IMR-90 (cell line): ENCODE measurements at regions not wholly inside any gene's neighbourhood (a gene's known extent, or its start where the extent isn't known, plus 50 kb on each side); places are given as distances from the start of the nearest gene placed in this dataset.

Experiments
- ATAC-seq: fragments of 200-7000 bp; cut with Tn5 transposase; 2 replicates; pipeline ENCODE4 v1.9.1; 2020; ENCODE audit warnings: low read depth, mild to moderate bottlenecking, moderate library complexity
- BruUV-seq: library from RNA; stranded (reverse); fragments of 400-500 nt; replicated peaks from 2 replicates; lab custom pipeline; 2021; lab: Mats Ljungman, UMichigan
- CTCF ChIA-PET: fragments of 300-600 bp; formaldehyde crosslinking; extraction: SDS; loops from one replicate; lab custom pipeline; 2021; ENCODE audit warnings: antibody characterized with exemption; lab: Yijun Ruan, JAX
- POLR2A ChIA-PET: fragments of 300-600 bp; sonication (Branson Sonifier 250); formaldehyde crosslinking; loops from one replicate; lab custom pipeline; 2022; ENCODE audit warnings: antibody characterized with exemption; ENCODE audit not compliant: unreplicated experiment; lab: Charles Lee
- DNase-seq: peaks from one replicate; pipeline ENCODE4 v3.0.0; 2013
- H2AFZ ChIP-seq: replicated peaks from 2 replicates; pipeline ENCODE3; 2013; ENCODE audit warnings: low read length, mild to moderate bottlenecking; ENCODE audit not compliant: poor library complexity
- H2AK5ac ChIP-seq: 2 replicates; pipeline ENCODE4 v1.6.1; 2013; ENCODE audit warnings: low read depth, low read length, inconsistent platforms
- H2AK9ac ChIP-seq: replicated peaks from 2 replicates; pipeline ENCODE3; 2013; ENCODE audit warnings: mild to moderate bottlenecking, low read depth, low read length, moderate library complexity; ENCODE audit not compliant: poor library complexity
- H2BK120ac ChIP-seq: 2 replicates; pipeline ENCODE4 v1.6.1; 2013; ENCODE audit warnings: low read depth, low read length, inconsistent platforms
- H2BK15ac ChIP-seq: 3 replicates; pipeline ENCODE4 v1.6.1; 2013; ENCODE audit warnings: low read depth, low read length, inconsistent platforms
- H2BK20ac ChIP-seq: 2 replicates; pipeline ENCODE4 v1.6.1; 2013; ENCODE audit warnings: low read depth, mild to moderate bottlenecking, inconsistent platforms, low read length, moderate library complexity
- H2BK5ac ChIP-seq: 2 replicates; pipeline ENCODE4 v1.6.1; 2013; ENCODE audit warnings: mild to moderate bottlenecking, low read depth, low read length, inconsistent platforms; ENCODE audit not compliant: poor library complexity, severe bottlenecking
- H3K14ac ChIP-seq: replicated peaks from 2 replicates; pipeline ENCODE4 v1.6.1; 2013; ENCODE audit warnings: low read depth, low read length, inconsistent platforms
- H3K18ac ChIP-seq: 2 replicates; pipeline ENCODE4 v1.6.1; 2013; ENCODE audit warnings: low read depth, low read length, control low read depth
- H3K23ac ChIP-seq: 2 replicates; pipeline ENCODE4 v1.6.1; 2013; ENCODE audit warnings: low read depth, low read length, inconsistent platforms
- H3K27ac ChIP-seq: 2 replicates; pipeline ENCODE4 v1.5.1; 2013; ENCODE audit warnings: mild to moderate bottlenecking, control low read depth, low read length; ENCODE audit not compliant: insufficient read depth
- H3K27me3 ChIP-seq: 2 replicates; pipeline ENCODE4 v1.6.1; 2013; ENCODE audit warnings: low read length; ENCODE audit not compliant: control insufficient read depth, insufficient read depth
- H3K36me3 ChIP-seq: 2 replicates; pipeline ENCODE4 v1.6.1; 2013; ENCODE audit warnings: low read length, mixed read lengths; ENCODE audit not compliant: control insufficient read depth, insufficient read depth
- H3K4ac ChIP-seq: 2 replicates; pipeline ENCODE4 v1.6.1; 2013; ENCODE audit warnings: low read depth, low read length, inconsistent platforms
- H3K4me1 ChIP-seq: 2 replicates; pipeline ENCODE4 v1.6.1; 2013; ENCODE audit warnings: low read length, mixed read lengths; ENCODE audit not compliant: control insufficient read depth, insufficient read depth
- H3K4me2 ChIP-seq: 2 replicates; pipeline ENCODE4 v1.6.1; 2013; ENCODE audit warnings: low read depth, mild to moderate bottlenecking, control low read depth, low read length, moderate library complexity
- H3K4me3 ChIP-seq: 2 replicates; pipeline ENCODE4 v1.5.1; 2013; ENCODE audit warnings: low read depth, mild to moderate bottlenecking, control low read depth, low read length, moderate library complexity; ENCODE audit not compliant: insufficient read depth
- H3K56ac ChIP-seq: 2 replicates; pipeline ENCODE4 v1.6.1; 2013; ENCODE audit warnings: low read length, inconsistent platforms; ENCODE audit not compliant: insufficient read depth; ENCODE audit errors: extremely low read depth
- H3K79me1 ChIP-seq, 2 experiments: 2 replicates each; pipeline ENCODE4 v1.6.1; 2013; ENCODE audit warnings: low read length in 2 of 2, inconsistent platforms in 1 of 2, low read depth in 1 of 2
- H3K9ac ChIP-seq: 2 replicates; pipeline ENCODE4 v1.6.1; 2013; ENCODE audit warnings: low read depth, low read length, control low read depth
- H3K9me1 ChIP-seq: 2 replicates; pipeline ENCODE4 v1.6.1; 2013; ENCODE audit warnings: low read length, inconsistent platforms; ENCODE audit not compliant: insufficient read depth
- H3K9me3 ChIP-seq: 2 replicates; pipeline ENCODE4 v1.6.1; 2013; ENCODE audit warnings: low read length; ENCODE audit not compliant: control insufficient read depth, insufficient read depth
- H4K20me1 ChIP-seq: 2 replicates; pipeline ENCODE4 v1.6.1; 2013; ENCODE audit warnings: low read length, inconsistent platforms; ENCODE audit not compliant: insufficient read depth
- H4K5ac ChIP-seq: 2 replicates; pipeline ENCODE4 v1.6.1; 2013; ENCODE audit warnings: mild to moderate bottlenecking, low read depth, low read length, control low read depth
- H4K8ac ChIP-seq, 2 experiments: 2 replicates each; pipeline ENCODE4 v1.6.1; 2013; ENCODE audit warnings: low read depth in 2 of 2, low read length in 2 of 2, control low read depth in 1 of 2, inconsistent platforms in 1 of 2
- H4K91ac ChIP-seq: 2 replicates; pipeline ENCODE4 v1.6.1; 2013; ENCODE audit warnings: low read depth, low read length, inconsistent platforms; ENCODE audit not compliant: insufficient read depth
- CEBPB ChIP-seq: IDR thresholded peaks from 2 replicates; pipeline ENCODE4 v1.6.1; 2012; ENCODE audit warnings: low read depth, low read length, improper control_type of control experiment
- CHD1 ChIP-seq: IDR thresholded peaks from 2 replicates; pipeline ENCODE4 v1.6.1; 2012; ENCODE audit warnings: low read depth, low read length, improper control_type of control experiment
- FOS ChIP-seq: fragments of 150-350 bp; IDR thresholded peaks from 2 replicates; pipeline ENCODE4 v1.6.1; 2016; ENCODE audit warnings: low read depth, low read length
- MAZ ChIP-seq: IDR thresholded peaks from 2 replicates; pipeline ENCODE4 v1.6.1; 2012; ENCODE audit warnings: low read depth, mild to moderate bottlenecking, low read length, improper control_type of control experiment, moderate library complexity, borderline replicate concordance
- MXI1 ChIP-seq: IDR thresholded peaks from 2 replicates; pipeline ENCODE4 v1.6.1; 2012; ENCODE audit warnings: low read depth, mild to moderate bottlenecking, low read length, moderate library complexity, borderline replicate concordance
- NFE2L2 ChIP-seq: fragments of 150-350 bp; IDR thresholded peaks from 2 replicates; pipeline ENCODE4 v1.6.1; 2016; ENCODE audit warnings: low read depth, mild to moderate bottlenecking, low read length
- RCOR1 ChIP-seq: IDR thresholded peaks from 2 replicates; pipeline ENCODE4 v1.6.1; 2012; ENCODE audit warnings: mild to moderate bottlenecking, low read length, improper control_type of control experiment; ENCODE audit not compliant: insufficient replicate concordance
- RFX5 ChIP-seq: IDR thresholded peaks from 2 replicates; pipeline ENCODE4 v1.8.0; 2012; ENCODE audit warnings: low read depth, mild to moderate bottlenecking, low read length, moderate library complexity
- SMC3 ChIP-seq: fragments of 150-350 bp; IDR thresholded peaks from 2 replicates; pipeline ENCODE4 v1.6.1; 2016; ENCODE audit warnings: low read depth, mild to moderate bottlenecking, antibody characterized with exemption, low read length, moderate library complexity
- WGBS, 2 experiments: methylation state at CpG; one replicate each; pipeline versions ENCODE4 v1.1.5 to v1.1.7; 2013; ENCODE audit warnings: missing lambda C conversion rate in 2 of 2; ENCODE audit not compliant: insufficient read length in 1 of 2; ENCODE audit errors: extremely low coverage in 2 of 2; 5-methylcytosine and 5-hydroxymethylcytosine counted together
- dilution Hi-C: fragments of 300-500 bp; cut with HindIII; formaldehyde crosslinking; loops from one replicate; pipeline ENCODE4 v1.14.3; 2018; ENCODE audit warnings: low sequenced_read_pairs; ENCODE audit not compliant: unreplicated experiment
- in situ Hi-C: fragments of 300-500 bp; cut with MboI; formaldehyde crosslinking; loops from 3 replicates; pipeline ENCODE4 v1.14.3; 2019; ENCODE audit warnings: low sequenced_read_pairs, inconsistent platforms, mixed read lengths
- intact Hi-C: fragments of 100-400 bp; cut with micrococcal nuclease; formaldehyde crosslinking; loops from 2 replicates; pipeline ENCODE4 v1.10.0; 2022
- TF ChIP-seq, protein P1 (sequence below): fragments of 150-350 bp; IDR thresholded peaks from 2 replicates; pipeline ENCODE4 v1.6.1; 2017; ENCODE audit warnings: mild to moderate bottlenecking, antibody characterized with exemption, low read length, low read depth

DNA sequence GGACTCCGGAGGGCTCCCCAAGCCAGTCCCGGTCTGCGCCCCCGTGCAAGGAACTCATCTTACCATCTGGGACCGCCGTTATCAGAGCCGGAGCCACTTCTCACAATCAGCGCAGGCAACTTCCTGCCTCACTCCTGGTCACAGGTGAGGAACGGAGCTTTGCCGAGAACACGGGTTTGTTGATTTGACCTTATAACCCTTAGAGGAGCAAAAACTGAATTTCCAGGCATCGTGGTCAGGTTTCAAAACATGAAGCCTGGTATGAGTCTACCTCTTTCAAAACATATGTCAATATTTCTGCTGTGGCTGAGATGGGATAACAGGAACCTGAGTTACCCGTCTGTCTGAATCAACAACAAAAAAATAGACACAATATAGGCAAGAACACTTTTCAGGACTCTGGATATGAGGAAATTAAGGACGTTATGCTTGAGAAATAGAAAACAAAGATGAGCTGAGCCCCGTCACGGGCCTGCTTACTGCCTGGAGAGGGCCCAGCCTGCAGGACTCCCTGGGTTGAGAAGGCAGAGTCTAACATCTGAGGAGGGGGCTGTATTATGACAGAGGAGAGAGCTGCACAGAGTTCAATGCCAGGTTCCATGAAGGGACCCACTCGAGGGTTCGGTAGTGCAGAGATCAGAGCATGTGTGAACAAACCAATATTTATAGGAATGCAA lies 148.7 kb downstream of the NDUFA10 start:
- Histone ChIP-seq H3K23ac (no peak overlapping the region), H3K9ac (no peak overlapping the region), H3K27me3 (no peaks in the 10 kb centered on the region), H4K8ac (no peak overlapping the region), H2AFZ (no peak overlapping the region), H4K20me1 (no peaks in the 10 kb centered on the region), H2BK15ac (no peak overlapping the region), H3K4me3 (no peak overlapping the region), H2AK5ac (no peak overlapping the region), H4K91ac (no peak overlapping the region), H2BK120ac (no peak overlapping the region), H3K4me2 (no peak overlapping the region), H3K4ac (no peak overlapping the region), H4K5ac (no peak overlapping the region), H3K9me3 (peaks cover 8% of the 10 kb centered on the region), H3K4me1 (no peaks in the 10 kb centered on the region), H3K18ac (no peak overlapping the region), H2AK9ac (no peak overlapping the region), H3K14ac (no peak overlapping the region), H3K27ac (no peak overlapping the region), H3K56ac (no peak overlapping the region), H3K79me1 (no peaks in the 10 kb centered on the region), H3K36me3 (no peaks in the 10 kb centered on the region), H2BK20ac (no peak overlapping the region), H2BK5ac (no peak overlapping the region), H3K9me1 (no peaks in the 10 kb centered on the region)
- dilution Hi-C loops (no loop called here), intact Hi-C loops (no loop called here), in situ Hi-C loops (no loop called here)
- DNase-seq, result no peak
- CTCF ChIA-PET, result no interaction called here
- POLR2A ChIA-PET, result no interaction called here
- TF ChIP-seq SMC3 (no peak), RFX5 (no peak), CEBPB (no peak), NFE2L2 (no peak), RCOR1 (no peak), MAZ (no peak), MXI1 (no peak), CHD1 (no peak), FOS (no peak)
- TF ChIP-seq, protein P1, sequence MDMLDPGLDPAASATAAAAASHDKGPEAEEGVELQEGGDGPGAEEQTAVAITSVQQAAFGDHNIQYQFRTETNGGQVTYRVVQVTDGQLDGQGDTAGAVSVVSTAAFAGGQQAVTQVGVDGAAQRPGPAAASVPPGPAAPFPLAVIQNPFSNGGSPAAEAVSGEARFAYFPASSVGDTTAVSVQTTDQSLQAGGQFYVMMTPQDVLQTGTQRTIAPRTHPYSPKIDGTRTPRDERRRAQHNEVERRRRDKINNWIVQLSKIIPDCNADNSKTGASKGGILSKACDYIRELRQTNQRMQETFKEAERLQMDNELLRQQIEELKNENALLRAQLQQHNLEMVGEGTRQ, result no peak
- BruUV-seq, result no TSS peak
- no peak for ATAC-seq
- 75% methylated on average over 2 of the region's 18 CpGs; no CpG with 5 or more reads in 1 of the 2 experiments for WGBS, 2 experiments
